ENCODE measurements at regions not wholly inside any gene's neighbourhood (a gene's known extent, or its start where the extent isn't known, plus 50 kb on each side); places are given as distances from the start of the nearest gene placed in this dataset.

- no peak overlapping the region for H2AFZ ChIP-seq (ENCODE audit: low read depth, low read length)
Observed at GRCh38 chr1:172883387-172883791, 167.4 kb downstream of the TNFSF18 start.

GRCh38 chr1:172883844-172884243 is 166.9 kb downstream of the TNFSF18 start:
- Histone ChIP-seq H3F3A (ENCODE audit: insufficient read depth, low read length, poor library complexity, severe bottlenecking) (no peaks in the 10 kb centered on the region), H3K36me3 (ENCODE audit: insufficient read depth, low read length) (no peaks in the 10 kb centered on the region), H4K20me1 (ENCODE audit: insufficient read depth) (no peaks in the 10 kb centered on the region), H3K9me3 (ENCODE audit: low read length) (no peaks in the 10 kb centered on the region), H3K9ac (ENCODE audit: low read length) (no peak overlapping the region), H3K79me2 (replicated peaks; ENCODE audit: insufficient read depth, low read length) (no peaks in the 10 kb centered on the region), H3K4me3 (ENCODE audit: low read length) (no peak overlapping the region), H3K4me2 (ENCODE audit: low read length) (no peak overlapping the region), H3K27me3 (ENCODE audit: insufficient read depth, low read depth, low read length) (no peaks in the 10 kb centered on the region), H3K27ac (ENCODE audit: low read length) (no peak overlapping the region), H2AFZ (ENCODE audit: low read depth, low read length) (no peak overlapping the region), H3K9me2 (ENCODE audit: insufficient read depth, low read length) (no peaks in the 10 kb centered on the region)
- no peak for TF ChIP-seq EZH2 (IDR thresholded peaks at IDR 0.05; ENCODE audit: borderline replicate concordance, insufficient read depth, low read length, poor library complexity, severe bottlenecking)

More at GRCh38 chr1:172883387-172883791, 167.4 kb downstream of the TNFSF18 start:
- Histone ChIP-seq H3K27ac (ENCODE audit: low read length) (no peak overlapping the region), H3K9ac (ENCODE audit: low read length) (no peak overlapping the region), H3K4me2 (ENCODE audit: low read length) (no peak overlapping the region), H3K36me3 (ENCODE audit: insufficient read depth, low read length) (no peaks in the 10 kb centered on the region), H3K27me3 (ENCODE audit: insufficient read depth, low read depth, low read length) (no peaks in the 10 kb centered on the region), H4K20me1 (ENCODE audit: insufficient read depth) (no peaks in the 10 kb centered on the region), H3F3A (ENCODE audit: insufficient read depth, low read length, poor library complexity, severe bottlenecking) (no peaks in the 10 kb centered on the region), H3K4me3 (ENCODE audit: low read length) (no peak overlapping the region), H3K79me2 (replicated peaks; ENCODE audit: insufficient read depth, low read length) (no peaks in the 10 kb centered on the region), H3K9me3 (ENCODE audit: low read length) (no peaks in the 10 kb centered on the region), H3K9me2 (ENCODE audit: insufficient read depth, low read length) (no peaks in the 10 kb centered on the region)
- no peak for TF ChIP-seq EP300 (conservative IDR thresholded peaks at IDR 0.05; ENCODE audit: poor library complexity, severe bottlenecking)
- no peak for TF ChIP-seq SMC3 (conservative IDR thresholded peaks at IDR 0.05; ENCODE audit: poor library complexity)
- TF ChIP-seq CTCF (IDR thresholded peaks at IDR 0.05; ENCODE audit: poor library complexity, severe bottlenecking) = no peak
- TF ChIP-seq EZH2 (IDR thresholded peaks at IDR 0.05; ENCODE audit: borderline replicate concordance, insufficient read depth, low read length, poor library complexity, severe bottlenecking) = no peak
- no peak for TF ChIP-seq MXI1 (conservative IDR thresholded peaks at IDR 0.05; ENCODE audit: poor library complexity, severe bottlenecking)
- TF ChIP-seq REST (IDR thresholded peaks at IDR 0.05; ENCODE audit: borderline replicate concordance) = no peak
- TF ChIP-seq TAF1 (IDR thresholded peaks at IDR 0.05; ENCODE audit: low read depth) = no peak
- no peak for TF ChIP-seq POLR2AphosphoS5 (IDR thresholded peaks at IDR 0.05)
- no peak for TF ChIP-seq RAD21 (conservative IDR thresholded peaks at IDR 0.05)

GRCh38 chr1:172885411-172885810 is 165.3 kb downstream of the TNFSF18 start:
- no peaks in the 10 kb centered on the region for H3K27me3 ChIP-seq (ENCODE audit: insufficient read depth, low read depth, low read length)
- TF ChIP-seq MXI1 (conservative IDR thresholded peaks at IDR 0.05; ENCODE audit: poor library complexity, severe bottlenecking) (no peak), REST (IDR thresholded peaks at IDR 0.05; ENCODE audit: borderline replicate concordance) (no peak), CTCF (IDR thresholded peaks at IDR 0.05; ENCODE audit: poor library complexity, severe bottlenecking) (no peak), TAF1 (IDR thresholded peaks at IDR 0.05; ENCODE audit: low read depth) (no peak), RAD21 (conservative IDR thresholded peaks at IDR 0.05) (no peak), EZH2 (IDR thresholded peaks at IDR 0.05; ENCODE audit: borderline replicate concordance, insufficient read depth, low read length, poor library complexity, severe bottlenecking) (no peak), SMC3 (conservative IDR thresholded peaks at IDR 0.05; ENCODE audit: poor library complexity) (no peak), EP300 (conservative IDR thresholded peaks at IDR 0.05; ENCODE audit: poor library complexity, severe bottlenecking) (no peak), POLR2AphosphoS5 (IDR thresholded peaks at IDR 0.05) (no peak)
- no peak overlapping the region for H3K4me2 ChIP-seq (ENCODE audit: low read length)

More at GRCh38 chr1:172885411-172885810, 165.3 kb downstream of the TNFSF18 start:
- H3K9me2 ChIP-seq (ENCODE audit: insufficient read depth, low read length) = no peaks in the 10 kb centered on the region
- H3K9ac ChIP-seq (ENCODE audit: low read length) = no peak overlapping the region
- H3K4me3 ChIP-seq (ENCODE audit: low read length) = no peak overlapping the region
- no peaks in the 10 kb centered on the region for H3K9me3 ChIP-seq (ENCODE audit: low read length)
- no peaks in the 10 kb centered on the region for H3K36me3 ChIP-seq (ENCODE audit: insufficient read depth, low read length)
- no peak overlapping the region for H3K27ac ChIP-seq (ENCODE audit: low read length)
- no peaks in the 10 kb centered on the region for H3F3A ChIP-seq (ENCODE audit: insufficient read depth, low read length, poor library complexity, severe bottlenecking)
- no peaks in the 10 kb centered on the region for H4K20me1 ChIP-seq (ENCODE audit: insufficient read depth)
- no peaks in the 10 kb centered on the region for H3K79me2 ChIP-seq (replicated peaks; ENCODE audit: insufficient read depth, low read length)
- no peak overlapping the region for H2AFZ ChIP-seq (ENCODE audit: low read depth, low read length)

Data from neural cell (in vitro differentiated cells).